ENCODE measurements at regions not wholly inside any gene's neighbourhood (a gene's known extent, or its start where the extent isn't known, plus 50 kb on each side); places are given as distances from the start of the nearest gene placed in this dataset.

- no peak for TF ChIP-seq CTCF (conservative IDR thresholded peaks at IDR 0.05; ENCODE audit: low read length)
- no peak overlapping the region for H3K4me3 ChIP-seq (ENCODE audit: low read length)
- no peak for DNase-seq (ENCODE audit: low read depth)
Measured at GRCh38 chr1:118588566-118588965, 399.6 kb downstream of the TBX15 start.

DNA sequence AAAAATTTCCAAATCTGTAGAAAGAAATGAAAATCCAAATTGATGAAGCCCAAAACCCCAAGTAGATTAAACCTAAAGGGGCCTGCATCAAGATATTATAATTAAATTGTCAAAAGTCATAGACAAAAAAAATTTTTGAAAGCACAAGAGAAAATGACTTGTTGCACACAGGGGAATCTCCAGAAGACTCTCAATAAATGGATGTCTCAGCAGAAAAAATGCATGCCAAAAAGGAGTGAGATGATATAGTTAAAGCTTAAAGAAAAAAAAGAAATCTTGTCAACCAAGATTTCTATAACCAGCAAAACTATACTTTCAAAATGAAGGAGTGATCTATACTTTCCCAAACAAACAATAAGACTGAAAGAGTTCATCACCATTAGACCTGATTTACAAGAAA, 393.2 kb upstream of the SPAG17 start:
- H3K4me3 ChIP-seq (ENCODE audit: low read length) = no peak overlapping the region
- no peak for TF ChIP-seq CTCF (conservative IDR thresholded peaks at IDR 0.05; ENCODE audit: low read length)
- no peak for DNase-seq (ENCODE audit: low read depth)

GRCh38 chr1:118575060-118575459, 390.0 kb upstream of the SPAG17 start:
- no peak for DNase-seq (ENCODE audit: low read depth)

DNA sequence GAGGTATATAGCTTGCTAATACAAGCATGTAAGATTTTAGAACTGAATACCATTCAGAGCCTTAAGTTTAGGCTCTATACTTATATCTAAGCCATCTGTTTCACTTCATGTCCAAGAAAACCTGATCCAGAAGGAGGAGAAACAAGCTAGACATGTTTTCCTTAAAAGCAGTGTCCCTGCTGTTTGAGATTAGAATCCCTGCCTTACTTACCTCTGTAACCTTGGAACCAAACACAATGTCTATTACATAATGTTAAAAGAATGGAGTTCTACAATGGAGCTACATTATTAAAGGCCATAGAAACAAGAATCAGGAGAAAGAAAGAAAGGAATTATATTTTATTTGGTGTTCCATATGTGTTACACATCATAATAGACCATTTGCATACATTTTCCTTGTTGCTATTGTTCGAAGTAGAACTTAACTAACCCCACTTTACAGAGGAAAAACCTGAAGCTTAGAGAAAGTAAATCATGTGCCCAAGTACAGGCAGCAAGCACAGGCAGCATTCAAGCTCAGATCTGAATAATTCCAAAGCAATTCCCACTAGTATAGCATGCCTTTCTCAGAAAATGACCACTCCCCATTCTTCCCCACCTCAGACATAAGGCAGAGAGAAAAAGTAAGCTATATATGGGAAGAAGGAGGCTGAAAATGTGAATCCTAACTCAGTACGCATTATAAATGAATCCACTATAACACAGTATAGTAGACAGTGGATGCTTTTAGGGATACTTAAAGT, 380.1 kb upstream of the SPAG17 start:
- no peak for TF ChIP-seq CTCF (conservative IDR thresholded peaks at IDR 0.05; ENCODE audit: low read length)
- DNase-seq (ENCODE audit: low read depth) = no peak

More at GRCh38 chr1:118575060-118575459, 390.0 kb upstream of the SPAG17 start:
- H3K4me3 ChIP-seq (ENCODE audit: low read length) = no peak overlapping the region
- TF ChIP-seq CTCF (conservative IDR thresholded peaks at IDR 0.05; ENCODE audit: low read length) = no peak

GRCh38 chr1:118563981-118564951, 379.2 kb upstream of the SPAG17 start:
- peak; percentile 12 for DNase-seq (ENCODE audit: low read depth)
- no peak overlapping the region for H3K4me3 ChIP-seq (ENCODE audit: low read length)
- TF ChIP-seq CTCF (conservative IDR thresholded peaks at IDR 0.05; ENCODE audit: low read length) = peak; percentile 23; the same call in 1 of the 2 replicates

More for the DNA sequence above, 380.1 kb upstream of the SPAG17 start:
- H3K4me3 ChIP-seq (ENCODE audit: low read length) = no peak overlapping the region

DNA sequence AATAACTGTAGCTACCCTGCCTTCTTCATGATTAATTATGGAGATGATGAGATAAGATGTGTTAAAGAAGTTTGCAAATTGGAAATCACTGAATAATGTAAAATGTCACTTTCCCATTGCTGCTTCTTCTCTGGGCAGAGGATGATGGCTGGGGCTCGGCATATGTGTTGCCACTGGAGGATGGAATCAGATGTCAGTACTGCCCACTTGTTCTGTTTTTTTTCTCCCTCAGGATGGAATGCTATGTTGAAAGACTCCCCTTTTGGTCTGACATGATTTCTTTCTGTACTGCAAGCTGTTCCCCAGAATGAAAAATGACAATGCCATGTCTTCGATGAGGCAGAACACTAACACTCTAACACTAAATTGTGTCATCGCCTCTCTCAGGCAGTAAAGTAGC, 373.9 kb upstream of the SPAG17 start:
- H3K4me3 ChIP-seq (ENCODE audit: low read length) = no peak overlapping the region
- no peak for TF ChIP-seq CTCF (conservative IDR thresholded peaks at IDR 0.05; ENCODE audit: low read length)
- no peak for DNase-seq (ENCODE audit: low read depth)

All from AG10803 (cell line).